ENCODE measurements at regions not wholly inside any gene's neighbourhood (a gene's known extent, or its start where the extent isn't known, plus 50 kb on each side); places are given as distances from the start of the nearest gene placed in this dataset.

DNA sequence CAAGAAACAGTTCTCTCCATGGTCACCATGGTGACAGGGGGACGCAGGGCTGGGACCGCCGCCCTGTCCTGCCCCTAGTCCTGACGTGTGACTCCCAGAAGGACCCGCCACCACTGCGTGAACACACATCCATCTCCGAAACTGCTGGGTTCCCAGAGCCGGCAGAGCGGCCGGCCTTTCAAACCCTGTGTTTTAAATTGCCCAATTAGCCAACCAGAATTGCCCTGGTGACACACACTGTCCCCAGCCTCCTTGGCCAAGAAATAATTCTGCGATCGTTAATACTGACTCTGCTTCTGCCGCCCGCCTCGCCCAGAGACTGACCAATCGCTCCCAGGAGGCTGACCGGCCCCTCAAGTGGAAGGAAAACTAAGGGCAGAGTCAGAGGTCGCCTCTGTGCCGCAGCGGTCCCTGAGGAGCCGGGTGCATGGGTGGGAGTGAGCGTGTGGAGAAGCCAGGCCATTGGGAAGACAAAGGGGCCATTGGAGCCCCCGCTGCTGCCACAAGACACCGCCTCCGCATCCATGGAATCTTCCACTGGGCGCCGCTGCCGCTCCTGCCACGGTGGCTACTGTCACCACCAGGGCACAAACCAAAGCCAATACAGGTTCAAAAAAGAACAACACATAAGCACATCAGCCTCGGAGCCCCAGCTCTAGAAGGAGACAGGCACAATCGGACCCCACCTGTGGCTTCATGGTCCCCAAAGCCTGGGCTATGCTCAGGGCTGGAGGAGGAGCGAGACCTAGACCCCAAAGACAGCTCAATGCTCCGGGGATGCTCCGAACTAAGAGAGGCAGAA lies 273.2 kb downstream of the NPHP4 start:
- Histone ChIP-seq H3K27ac (no peak overlapping the region), H3K4me3 (ENCODE audit: low read depth, low read length) (no peak overlapping the region)

DNA sequence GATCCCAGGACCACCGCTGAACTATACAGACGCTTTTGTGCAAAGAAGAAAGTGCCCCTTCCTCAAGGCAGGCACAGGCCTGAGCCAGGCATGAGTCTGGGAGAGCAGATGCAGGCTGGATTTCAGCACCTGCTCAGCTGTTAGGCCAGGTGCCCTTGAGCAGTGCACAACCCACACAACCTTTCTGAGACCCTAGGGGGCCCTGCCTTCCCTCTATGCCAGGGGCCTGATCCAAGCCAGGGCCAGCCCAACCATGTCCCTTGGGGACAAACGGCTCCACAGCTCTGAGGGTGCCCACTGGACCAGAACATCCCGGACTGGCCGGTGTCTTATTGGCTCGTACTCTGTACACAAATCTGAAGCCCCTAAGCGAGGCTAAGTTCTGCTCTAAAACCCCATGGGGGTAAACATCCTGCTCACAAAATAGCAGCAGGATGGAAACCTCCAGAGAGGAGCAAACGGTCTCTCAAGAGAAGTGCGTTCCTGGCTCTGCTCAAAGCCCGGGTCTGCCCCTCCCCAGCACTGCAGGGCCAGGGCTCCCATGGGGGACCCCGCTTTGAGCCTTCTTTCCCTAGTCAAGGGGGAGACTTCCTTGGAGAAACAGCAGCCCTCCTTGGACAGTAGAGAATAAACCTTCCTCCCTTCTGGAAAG lies 275.1 kb downstream of the NPHP4 start:
- Histone ChIP-seq H3K9me3 (ENCODE audit: control insufficient read depth, low read length) (peaks cover 3% of the 10 kb centered on the region), H3K4me3 (ENCODE audit: low read depth, low read length) (no peak overlapping the region), H3K9ac (no peak overlapping the region), H3K79me2 (no peaks in the 10 kb centered on the region), H3K4me2 (ENCODE audit: low read length) (no peak overlapping the region), H3K36me3 (ENCODE audit: control insufficient read depth, insufficient read depth, low read length) (no peaks in the 10 kb centered on the region), H2AFZ (no peak overlapping the region), H3K27me3 (ENCODE audit: control insufficient read depth, insufficient read depth, low read length) (no peaks in the 10 kb centered on the region), H3K4me1 (no peaks in the 10 kb centered on the region), H3K27ac (no peak overlapping the region)
- TF ChIP-seq, protein P1, sequence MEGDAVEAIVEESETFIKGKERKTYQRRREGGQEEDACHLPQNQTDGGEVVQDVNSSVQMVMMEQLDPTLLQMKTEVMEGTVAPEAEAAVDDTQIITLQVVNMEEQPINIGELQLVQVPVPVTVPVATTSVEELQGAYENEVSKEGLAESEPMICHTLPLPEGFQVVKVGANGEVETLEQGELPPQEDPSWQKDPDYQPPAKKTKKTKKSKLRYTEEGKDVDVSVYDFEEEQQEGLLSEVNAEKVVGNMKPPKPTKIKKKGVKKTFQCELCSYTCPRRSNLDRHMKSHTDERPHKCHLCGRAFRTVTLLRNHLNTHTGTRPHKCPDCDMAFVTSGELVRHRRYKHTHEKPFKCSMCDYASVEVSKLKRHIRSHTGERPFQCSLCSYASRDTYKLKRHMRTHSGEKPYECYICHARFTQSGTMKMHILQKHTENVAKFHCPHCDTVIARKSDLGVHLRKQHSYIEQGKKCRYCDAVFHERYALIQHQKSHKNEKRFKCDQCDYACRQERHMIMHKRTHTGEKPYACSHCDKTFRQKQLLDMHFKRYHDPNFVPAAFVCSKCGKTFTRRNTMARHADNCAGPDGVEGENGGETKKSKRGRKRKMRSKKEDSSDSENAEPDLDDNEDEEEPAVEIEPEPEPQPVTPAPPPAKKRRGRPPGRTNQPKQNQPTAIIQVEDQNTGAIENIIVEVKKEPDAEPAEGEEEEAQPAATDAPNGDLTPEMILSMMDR (IDR thresholded peaks at IDR 0.05), result no peak

More for the DNA sequence above, 273.2 kb downstream of the NPHP4 start:
- TF ChIP-seq, protein P1 (IDR thresholded peaks at IDR 0.05), result no peak
- Histone ChIP-seq H3K4me1 (no peaks in the 10 kb centered on the region), H3K4me2 (ENCODE audit: low read length) (no peak overlapping the region), H3K9ac (no peak overlapping the region), H3K36me3 (ENCODE audit: control insufficient read depth, insufficient read depth, low read length) (no peaks in the 10 kb centered on the region), H3K27me3 (ENCODE audit: control insufficient read depth, insufficient read depth, low read length) (no peaks in the 10 kb centered on the region), H2AFZ (no peak overlapping the region), H3K9me3 (ENCODE audit: control insufficient read depth, low read length) (peaks cover 3% of the 10 kb centered on the region), H3K79me2 (no peaks in the 10 kb centered on the region)

DNA sequence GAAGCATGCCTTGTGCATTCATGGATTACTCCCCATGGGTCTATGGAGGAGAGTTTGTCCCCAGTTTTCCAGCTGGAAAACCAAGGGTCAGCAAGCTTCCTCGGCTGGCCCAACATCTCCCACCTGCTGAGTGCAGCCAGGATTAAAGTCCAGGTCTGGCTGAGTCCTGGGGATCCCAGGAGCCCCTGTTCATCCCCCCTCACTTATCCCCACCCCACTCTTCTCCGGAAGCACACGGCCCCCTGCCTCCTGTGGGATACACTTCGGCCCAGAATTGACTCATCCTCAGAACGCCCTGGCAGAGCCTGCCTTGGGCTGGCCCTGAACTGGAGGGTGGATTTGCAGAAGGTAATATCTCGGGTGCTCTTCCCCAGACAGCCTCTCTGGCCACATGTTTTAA lies 276.1 kb downstream of the NPHP4 start:
- Histone ChIP-seq H2AFZ (no peak overlapping the region), H3K4me2 (ENCODE audit: low read length) (no peak overlapping the region), H3K9me3 (ENCODE audit: control insufficient read depth, low read length) (peaks cover 3% of the 10 kb centered on the region), H3K4me3 (ENCODE audit: low read depth, low read length) (no peak overlapping the region), H3K9ac (no peak overlapping the region), H3K36me3 (ENCODE audit: control insufficient read depth, insufficient read depth, low read length) (no peaks in the 10 kb centered on the region), H3K79me2 (no peaks in the 10 kb centered on the region), H3K27me3 (ENCODE audit: control insufficient read depth, insufficient read depth, low read length) (no peaks in the 10 kb centered on the region), H3K27ac (no peak overlapping the region), H3K4me1 (no peaks in the 10 kb centered on the region)
- TF ChIP-seq, protein P1 (IDR thresholded peaks at IDR 0.05), result no peak

DNA sequence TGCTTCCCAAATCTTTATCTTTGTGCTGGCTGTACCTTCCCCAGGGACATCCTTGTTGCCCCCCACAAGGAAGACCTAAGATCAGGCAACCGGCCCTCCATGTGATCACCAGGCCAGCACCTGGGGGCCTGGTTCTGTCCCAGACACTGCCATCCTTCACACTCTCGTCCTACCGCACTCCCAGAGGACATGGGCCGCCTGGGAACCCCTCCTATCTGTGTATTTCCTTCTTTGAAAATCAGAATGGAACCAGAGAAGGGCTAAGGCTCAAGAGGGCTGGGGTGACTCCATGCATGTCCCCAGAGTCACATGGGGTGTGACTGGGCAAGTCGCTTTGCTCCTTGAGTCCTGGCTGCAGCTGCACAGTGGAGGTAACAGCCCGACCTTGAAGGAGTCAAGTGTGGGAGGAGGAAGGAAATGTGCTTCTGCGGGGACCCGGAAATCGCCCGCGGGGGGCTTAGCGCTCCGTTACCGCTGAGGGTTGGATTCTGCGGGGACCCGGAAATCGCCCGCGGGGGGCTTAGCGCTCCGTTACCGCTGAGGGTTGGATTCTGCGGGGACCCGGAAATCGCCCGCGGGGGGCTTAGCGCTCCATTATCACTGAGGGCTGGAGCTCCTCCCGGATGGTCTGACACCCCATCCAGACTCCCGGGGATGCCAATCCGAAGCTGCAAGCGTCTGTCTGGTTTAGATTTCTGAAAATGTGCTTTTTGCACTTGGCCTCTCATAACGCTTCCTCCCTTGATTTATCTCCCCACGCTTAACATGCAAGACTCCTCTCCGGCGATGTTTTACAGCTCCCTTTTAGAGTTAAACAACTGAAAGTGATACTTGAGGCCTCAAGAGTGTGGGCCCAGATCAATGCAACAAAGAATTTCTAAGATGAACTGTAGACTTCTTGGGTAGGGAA lies 278.9 kb downstream of the NPHP4 start:
- Histone ChIP-seq H3K4me2 (ENCODE audit: low read length) (no peak overlapping the region), H3K79me2 (no peaks in the 10 kb centered on the region), H3K27me3 (ENCODE audit: control insufficient read depth, insufficient read depth, low read length) (no peaks in the 10 kb centered on the region), H3K4me1 (no peaks in the 10 kb centered on the region), H2AFZ (no peak overlapping the region), H3K4me3 (ENCODE audit: low read depth, low read length) (no peak overlapping the region), H3K9ac (no peak overlapping the region), H3K36me3 (ENCODE audit: control insufficient read depth, insufficient read depth, low read length) (no peaks in the 10 kb centered on the region), H3K9me3 (ENCODE audit: control insufficient read depth, low read length) (peaks cover 3% of the 10 kb centered on the region), H3K27ac (no peak overlapping the region)
- TF ChIP-seq, protein P1 (IDR thresholded peaks at IDR 0.05), result no peak
